ENCODE measurements at regions not wholly inside any gene's neighbourhood (a gene's known extent, or its start where the extent isn't known, plus 50 kb on each side); places are given as distances from the start of the nearest gene placed in this dataset.

DNA sequence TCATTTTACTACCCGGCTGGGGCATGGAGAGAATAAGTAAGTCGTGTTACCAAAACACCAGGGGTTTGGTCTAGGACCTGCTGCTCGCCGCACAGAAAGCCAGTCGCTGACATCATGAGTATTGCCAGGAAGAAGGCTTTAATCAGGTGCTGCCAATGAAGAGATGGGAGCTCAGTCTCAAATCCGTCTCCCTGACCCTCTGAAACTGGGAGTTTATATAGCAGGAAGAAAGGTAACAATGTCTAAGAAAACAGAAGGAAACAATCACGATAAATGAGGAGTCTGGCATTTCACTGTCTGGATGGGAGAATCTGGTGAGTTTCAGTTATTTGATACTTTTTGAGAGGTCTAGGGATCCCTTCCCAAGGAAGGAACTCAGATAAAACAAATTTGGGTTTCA is 437.9 kb upstream of the JARID2 start:
- DNase-seq: no peak

DNA sequence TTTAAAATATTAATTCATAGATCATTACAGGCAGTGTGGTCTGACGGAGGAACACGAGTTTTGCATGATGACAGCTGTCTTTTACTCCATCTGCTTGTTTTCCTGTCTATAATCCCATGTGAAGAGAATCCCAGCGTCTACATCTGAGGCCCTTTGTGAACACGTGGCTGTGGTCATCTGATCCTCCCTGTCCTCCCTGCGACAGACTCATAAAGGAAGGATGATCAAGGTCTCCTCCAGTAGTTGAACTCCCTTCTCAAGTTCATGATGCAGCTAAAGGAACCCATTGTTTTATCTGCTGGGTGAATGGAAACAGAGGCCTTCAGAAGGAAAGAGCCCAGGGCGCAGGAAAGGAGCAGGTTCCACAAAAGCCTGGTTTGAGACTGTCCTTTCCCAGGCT is 435.8 kb upstream of the JARID2 start:
- no peak for DNase-seq

DNA sequence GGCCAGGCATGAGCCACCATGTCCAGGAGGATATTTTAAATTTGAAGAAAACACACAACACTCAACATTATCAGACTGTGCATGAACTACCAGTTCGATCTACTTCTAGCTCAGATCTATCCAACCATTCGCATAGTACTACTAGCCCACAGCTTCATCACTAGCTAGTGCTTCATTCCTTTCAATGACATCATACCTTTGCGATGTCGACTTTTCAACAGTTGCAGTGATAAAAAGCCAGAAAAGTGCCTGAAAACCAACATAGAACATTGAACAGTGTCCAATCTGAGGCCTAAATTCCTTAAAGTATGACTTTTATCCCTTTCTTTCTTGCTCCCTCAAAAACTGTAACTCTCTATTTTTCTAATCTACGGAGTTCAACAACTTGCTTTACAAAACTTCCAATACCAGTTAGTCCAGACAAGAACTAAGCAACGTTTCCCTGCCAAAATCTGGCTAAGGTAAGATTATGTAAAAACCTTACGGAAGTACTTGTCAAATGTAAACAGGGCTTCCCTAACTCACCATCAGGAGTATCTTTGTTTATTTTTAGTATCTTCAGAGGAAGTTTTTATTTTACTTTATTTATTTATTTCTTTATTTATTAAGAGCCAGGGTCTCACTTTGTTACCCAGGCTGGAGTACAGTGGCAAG is 434.0 kb upstream of the JARID2 start:
- DNase-seq: no peak

DNA sequence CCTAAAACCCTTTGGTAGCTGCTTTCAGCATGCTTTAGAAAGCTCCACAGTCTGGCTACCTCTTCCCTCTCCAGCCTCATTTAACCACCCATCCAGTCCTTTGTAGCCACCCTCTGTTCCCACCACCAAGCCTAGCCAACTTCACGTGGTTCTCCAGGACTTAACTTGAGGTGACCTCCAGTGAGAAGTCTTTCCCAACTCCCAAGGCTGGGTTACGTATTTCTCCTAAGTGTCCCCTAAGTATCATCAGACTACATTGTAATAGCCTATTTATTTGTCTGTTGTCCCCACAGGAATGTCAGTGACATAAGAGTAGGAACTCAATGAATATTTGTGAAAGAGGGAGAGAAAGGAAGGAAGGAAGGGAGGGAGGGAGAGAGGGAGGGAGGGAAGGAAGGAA is 431.9 kb upstream of the JARID2 start:
- DNase-seq: no peak

DNA sequence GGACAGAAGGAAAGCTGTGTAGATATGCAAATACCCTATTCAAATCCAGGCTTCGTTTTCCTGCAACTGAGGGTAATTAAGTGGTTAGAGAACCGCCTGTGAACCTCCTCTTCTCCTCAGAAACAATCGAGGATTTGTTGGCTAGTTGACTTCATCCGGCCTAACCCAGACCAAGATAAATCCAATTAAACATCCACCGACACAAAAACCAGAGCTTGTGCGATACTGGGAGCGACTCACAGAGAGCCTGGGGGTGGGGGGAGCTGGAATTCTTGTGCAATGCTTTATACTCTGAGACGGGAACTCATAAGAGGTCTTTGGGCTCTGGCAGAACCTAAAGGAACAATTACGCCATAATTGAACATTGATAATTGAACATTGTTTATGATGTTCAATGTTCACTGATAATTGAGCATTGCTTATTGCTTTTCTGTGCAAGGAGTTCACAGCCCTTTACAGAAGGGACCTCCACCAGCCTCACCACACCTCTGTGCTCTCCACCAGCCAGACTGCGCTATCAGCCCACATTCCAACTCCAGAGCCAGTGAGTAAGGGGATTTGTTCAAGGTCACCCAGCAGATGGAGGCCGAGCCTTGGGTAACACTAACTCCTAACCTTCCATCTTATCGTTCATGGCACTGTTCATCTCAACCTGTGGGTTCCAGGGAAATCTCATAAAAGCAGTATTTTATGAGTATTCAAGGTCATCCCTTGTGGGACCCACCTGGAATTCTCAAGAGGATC is 429.6 kb upstream of the JARID2 start:
- DNase-seq: peak; percentile 35

DNA sequence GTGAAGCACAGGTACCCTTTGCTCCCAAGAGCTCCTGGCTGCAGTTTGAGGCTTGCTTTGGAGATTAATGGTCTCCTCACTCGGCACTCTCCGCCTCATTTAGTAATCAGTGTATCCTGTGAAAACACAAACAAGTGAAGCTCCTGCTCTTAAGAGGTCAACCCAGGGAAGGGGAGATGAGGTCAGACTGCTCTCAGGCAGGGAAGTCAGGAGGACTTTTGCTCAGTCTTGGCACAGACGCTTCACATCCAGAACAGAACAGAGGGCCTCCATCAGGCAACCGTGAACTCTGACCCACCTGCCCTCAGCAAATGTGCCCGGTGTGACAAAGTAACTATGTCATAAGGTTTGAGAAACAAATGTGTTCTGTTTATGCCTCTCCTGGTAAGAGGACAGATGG is 428.8 kb upstream of the JARID2 start:
- no peak for DNase-seq

DNA sequence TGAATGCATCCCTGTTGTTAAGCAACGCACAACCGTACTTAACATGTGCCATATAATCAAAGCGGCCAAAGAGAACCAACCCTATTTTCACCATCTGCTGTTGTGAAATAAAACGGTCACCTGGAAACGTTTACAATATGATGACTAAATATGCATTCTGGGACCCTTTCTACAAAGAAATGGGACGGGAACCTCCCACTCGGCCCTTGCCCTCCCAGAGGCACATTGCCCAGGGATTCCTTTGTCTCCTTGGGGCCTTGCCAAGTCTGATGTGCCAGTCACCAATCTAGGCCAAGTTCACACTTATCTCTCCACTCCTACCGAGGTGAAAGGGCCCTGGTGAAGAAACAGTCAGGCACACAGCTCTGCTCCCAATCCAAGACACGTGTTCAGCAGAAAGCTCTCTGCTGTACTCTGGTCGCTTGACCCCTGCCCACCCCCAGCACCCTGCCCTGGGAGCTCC is 427.4 kb upstream of the JARID2 start:
- no peak for DNase-seq

DNA sequence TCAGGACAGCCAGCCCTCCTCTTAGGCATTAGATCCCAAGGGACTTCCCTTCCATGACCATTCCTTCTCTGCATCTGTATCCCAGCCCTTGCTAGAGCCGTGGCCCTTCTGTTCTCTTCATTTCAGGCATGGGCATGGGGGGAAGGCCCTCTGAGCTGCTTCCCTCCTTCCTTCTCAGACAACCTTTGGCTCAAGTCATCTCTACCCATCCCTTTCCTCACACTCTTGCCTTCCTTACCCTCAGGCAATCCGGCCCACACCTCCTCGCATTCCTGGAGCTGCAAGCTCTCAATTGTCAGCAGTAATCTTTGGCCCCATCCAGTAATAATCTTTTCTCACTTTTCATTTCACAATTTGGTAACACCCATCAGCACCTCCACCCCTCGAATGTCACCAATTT is 426.9 kb upstream of the JARID2 start:
- DNase-seq: no peak

DNA sequence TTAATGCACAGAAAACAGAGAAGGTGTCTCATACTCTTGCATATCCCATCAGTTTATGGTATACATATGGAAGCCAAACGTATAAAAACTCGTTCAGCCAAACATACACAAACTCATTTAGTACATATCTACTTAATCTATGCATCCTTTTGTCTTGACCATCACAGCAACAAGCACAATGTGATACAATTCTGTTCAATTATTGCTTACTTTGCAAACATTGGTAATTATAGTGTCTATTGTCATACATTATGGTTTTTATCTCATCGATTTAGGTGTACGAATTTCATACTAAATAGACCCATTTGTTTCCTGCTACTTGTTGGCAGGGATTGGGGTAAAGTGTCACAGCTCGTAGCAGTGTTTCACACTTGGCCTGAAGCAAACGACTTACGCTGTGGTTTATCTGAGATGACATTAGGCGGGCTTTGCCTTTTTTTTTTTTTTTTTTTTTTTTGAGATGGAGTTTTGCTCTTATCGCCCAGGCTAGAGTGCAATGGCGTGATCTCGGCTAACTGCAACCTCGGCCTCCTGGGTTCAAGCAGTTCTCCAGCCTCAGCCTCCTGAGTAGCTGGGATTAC is 425.9 kb upstream of the JARID2 start:
- no peak for DNase-seq

DNA sequence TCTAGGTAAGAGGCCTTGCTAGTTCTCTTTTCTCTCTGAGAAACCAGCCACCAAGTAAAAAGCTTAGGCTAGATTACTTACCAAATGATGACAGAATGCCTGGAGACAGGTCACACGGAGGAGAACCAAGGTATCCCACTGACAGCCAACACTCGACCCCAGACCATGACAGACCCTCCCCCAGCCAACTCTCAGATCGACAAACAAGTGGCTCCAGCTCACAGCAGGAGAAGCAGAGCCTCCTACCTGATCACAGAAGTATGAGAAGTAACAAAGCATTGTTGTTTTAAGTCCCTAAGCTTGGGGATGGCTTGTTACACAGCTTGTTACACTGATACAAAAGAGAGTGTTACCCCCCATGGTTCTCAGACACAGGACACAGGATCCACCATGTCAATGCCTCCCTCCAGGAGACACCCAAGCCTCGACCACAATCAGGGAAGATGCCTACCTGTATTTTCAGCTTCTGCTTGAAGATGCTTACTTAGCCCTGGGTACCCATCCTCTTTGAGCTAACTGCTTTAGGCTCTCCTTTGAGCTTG is 423.8 kb upstream of the JARID2 start:
- DNase-seq: no peak

DNA sequence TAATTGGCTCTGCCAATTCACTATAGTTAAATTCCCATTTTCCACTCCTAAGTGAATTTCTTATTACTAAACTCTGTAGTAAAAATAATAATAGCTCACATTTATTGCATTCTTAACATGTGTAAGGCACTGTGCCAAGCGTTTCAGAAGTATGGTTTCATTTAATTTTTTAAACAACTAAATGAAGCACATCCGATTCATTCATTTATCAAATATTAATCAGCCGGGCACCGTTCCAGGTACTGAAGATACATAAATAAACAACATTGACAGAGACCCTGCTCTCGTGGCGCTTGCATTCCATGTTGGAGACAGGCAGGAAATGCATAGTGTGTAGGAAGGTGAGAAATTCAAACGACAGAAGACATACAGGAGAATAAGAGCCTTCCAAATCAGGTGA is 423.2 kb upstream of the JARID2 start:
- no peak for DNase-seq

DNA sequence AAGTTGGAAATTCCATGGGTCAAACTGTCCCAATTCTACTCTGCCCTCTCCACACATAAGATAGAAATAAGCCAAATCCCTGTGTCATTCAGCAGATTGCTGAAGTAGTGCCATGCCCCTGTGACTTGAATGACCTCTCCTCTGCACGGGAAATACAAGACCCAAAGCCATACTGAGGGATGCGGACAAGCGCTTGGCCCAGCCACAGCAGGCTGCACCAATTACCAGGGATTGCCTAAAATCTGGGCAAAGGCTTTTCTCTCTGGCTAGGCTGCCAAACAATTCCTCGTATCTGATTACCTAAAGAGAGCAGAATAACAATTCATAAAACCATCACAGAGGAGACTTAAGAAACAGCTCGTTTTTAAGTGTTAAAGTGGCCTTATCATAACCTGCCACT is 421.8 kb upstream of the JARID2 start:
- no peak for DNase-seq

DNA sequence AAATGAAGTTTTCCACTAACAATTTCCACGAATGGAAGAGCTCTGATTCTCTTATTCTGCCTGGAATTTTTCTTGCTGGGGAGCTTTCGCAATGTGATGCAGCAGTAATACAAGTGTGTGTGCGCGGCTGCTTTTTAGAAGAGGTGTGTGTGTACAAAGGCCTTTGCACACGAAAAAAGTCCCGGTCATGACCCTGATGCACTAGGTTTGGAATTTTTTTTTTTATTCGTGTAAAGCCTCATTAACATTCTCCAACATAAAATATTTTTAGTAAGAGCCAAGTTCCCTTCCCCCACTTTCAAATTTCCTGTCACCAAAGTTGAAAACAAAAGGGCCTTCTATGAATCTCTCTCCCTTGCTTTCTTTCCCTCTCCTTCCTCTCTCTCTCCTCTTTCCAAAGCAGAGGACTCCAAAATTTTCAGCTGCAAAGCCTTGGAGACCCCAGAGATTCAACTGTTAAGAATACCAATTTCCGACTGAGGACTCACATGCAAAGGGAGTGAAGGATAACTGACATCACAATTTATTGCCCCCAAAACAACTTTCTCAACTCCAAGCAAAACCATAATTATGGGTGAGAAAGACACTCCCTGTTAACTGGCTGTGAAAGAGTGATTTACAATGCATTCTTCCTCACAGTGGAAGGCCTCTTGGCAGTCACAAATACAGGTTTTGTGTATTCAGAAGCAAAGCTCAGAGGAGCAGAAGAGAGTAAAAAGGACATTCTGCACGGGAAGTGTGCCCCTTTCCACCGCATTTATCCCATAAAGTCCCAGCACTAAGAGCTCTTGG is 421.2 kb upstream of the JARID2 start:
- DNase-seq: no peak

DNA sequence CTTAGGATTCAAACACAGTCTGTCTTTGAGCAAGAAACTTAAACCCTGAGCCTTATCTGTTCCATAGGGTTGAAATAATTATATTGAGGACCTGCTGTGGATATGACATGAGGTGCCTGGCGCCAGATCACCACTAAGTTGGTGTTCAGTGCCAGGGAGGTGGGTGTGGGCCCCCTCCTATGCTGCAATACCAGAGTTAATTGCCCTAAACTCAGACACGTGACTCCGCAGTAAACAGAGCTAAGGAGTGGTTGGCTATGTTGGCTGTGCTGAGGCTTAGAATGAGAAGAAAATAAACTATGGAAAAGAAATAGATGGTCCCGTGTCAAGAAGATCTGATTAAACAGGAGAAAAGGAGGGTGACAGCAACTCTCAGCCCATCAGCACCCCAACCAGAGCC is 419.4 kb upstream of the JARID2 start:
- DNase-seq: no peak

DNA sequence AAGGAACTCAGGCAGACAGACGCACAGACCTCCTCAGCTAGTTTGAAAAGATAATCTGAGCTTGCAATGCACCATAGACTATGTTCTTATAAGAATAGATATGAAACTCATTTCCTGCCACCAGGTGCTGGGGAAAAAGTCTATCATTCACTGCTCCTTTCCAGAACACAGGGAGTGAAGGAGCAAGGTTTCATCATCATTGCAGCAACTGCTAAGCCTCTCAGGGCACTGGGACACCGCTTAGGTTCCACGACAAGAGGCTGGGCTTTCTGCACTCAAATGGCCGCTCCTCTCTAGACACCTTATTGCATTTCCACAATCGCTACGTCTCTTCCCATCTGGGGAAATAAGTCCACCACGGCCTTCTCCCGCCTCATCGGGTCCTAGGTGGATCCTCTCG is 418.5 kb upstream of the JARID2 start:
- DNase-seq: no peak

DNA sequence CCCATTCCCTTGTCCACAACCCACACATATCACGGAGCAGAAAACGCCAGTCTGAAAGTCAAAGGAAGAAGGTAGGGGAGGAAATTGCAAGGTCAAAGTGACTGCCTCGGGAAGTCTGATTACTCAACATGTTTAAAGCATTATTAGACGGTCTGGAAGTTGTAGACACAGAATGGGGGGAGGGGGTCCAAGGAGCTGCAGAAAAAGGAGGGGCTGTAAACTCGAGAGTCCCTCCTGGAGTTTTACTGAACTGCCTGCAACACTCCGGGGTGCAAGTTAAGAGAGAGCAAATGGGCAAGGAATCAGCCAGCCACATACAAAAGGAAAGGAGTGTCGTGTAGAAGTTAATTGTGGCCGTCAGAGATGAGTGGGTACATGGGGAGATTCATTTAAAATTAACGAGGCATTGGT is 417.7 kb upstream of the JARID2 start:
- DNase-seq: no peak

DNA sequence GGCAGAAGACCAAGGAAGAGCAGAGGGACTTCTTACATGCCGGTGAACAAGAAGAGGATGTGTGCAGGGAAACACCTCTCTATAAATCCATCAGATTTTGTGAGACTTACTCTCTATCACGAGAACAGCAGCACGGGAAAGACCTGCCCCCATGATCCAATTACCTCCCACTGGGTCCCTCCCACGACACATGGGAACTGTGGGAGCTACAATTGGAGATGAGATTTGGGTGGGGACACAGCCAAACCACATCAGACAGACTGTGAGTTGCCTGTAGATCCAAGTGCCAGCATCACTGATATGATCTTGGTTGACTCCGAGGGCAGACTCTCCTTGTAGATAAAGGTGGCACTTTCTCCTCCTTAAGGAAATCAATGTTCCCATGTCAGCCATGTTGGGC is 414.8 kb upstream of the JARID2 start:
- DNase-seq: no peak

DNA sequence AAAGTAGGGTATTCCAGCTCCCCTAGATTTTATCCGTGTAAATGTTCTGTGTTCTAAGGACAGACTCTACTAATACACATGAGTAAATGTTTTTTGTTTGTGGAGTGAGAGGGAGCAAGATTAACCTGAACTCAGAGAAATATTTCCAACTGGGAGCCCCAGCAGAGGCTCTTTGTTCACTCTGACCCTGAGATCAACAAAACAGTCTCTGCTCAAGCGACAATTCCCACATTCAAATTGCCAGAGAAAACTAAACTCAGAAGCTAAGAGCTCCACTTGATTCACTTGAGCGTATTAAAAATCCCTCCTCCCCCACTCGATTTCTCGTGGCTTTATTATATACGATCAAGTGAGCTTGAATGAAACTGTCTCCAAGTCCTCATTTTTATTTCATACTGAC is 413.9 kb upstream of the JARID2 start:
- DNase-seq: no peak

DNA sequence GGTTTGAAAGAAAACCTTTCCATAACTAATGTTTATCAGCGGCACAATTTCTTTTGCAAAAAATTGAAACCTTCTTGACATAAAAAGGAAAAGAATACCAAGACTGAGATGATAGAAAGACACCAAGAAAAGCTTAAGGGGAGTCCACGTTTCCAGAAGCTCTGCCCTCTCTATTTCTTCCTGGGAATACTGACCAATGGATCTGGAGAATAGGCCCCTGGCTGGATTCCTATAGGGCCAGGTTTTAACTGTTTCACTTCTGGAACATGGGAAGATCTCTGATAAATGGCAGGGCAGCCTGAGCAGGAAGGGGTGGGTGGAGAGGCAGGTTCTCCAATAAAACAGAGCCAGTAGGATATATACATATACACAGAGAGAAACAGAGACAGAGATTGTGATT is 413.4 kb upstream of the JARID2 start:
- DNase-seq: no peak

DNA sequence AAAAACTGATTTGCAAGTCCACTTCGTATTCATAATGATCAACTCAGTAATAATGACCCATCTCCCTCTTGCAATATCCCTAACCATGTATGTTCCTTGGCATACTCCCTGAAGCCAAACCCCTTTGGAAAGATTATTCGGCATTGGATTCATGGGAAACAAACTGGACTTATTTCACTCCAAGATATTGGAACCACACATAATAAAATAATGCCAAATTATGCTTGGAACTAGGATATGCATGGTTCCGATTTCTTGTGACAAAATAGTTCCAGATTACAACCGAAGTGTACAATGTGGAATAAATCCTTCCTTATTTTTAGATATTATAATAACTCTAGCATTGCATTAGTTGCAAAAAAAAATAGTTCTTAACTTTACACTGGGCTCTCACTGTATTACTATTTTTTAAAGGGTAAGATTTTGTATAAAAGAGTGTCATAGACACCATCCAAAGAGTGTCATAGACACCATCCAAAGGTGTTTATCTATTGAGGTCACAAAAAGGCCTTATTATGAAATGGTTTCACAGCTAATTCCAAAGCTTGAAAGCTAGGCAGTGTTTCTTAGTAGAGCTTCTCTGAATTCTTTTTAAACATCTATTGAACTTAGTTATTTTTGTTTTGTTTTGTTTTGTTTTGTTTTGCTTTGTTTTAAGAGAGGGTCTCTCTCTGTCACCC is 410.9 kb upstream of the JARID2 start:
- DNase-seq: no peak

DNA sequence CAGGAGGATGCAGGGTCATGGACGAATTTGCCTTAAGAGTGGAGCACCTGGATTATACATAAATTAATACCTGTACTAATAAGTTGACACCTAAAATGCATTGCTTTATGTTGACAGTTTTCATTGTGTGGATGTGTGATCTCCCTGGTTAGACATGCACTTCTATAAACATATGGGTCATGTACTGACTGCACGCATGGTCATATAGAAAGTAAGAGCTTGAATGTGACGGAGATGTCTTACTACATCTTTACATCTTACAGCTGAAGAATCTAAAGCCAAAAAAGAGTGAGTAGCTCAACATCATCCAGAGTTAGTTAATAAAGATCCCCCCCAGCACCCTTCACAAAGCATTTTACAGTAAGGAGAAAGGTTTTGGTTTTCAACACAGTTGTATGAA is 408.4 kb upstream of the JARID2 start:
- DNase-seq: no peak

DNA sequence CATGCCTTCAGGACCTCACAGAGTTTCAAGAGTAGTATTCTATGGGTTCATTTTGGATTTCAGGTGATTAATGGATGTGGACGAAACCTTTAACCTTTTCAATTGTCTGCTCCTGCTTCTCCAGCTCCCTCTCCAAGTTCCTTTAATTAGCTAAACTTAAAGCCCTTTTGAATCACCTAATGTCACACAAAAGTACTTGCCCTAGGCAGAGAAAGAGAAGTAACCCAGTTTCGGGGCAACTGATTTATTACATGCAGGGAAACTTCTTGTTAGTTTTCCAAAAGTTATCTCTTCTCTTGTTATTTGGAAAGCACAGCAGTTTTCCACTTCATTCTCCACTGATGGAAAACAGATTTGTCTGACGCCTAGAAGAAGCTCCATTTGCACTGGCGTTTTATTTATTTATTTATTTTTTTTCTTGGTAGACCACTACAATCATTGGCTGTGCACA is 407.7 kb upstream of the JARID2 start:
- no peak for DNase-seq

Measured in suppressor macrophage treated with lipopolysaccharide for 4 hours (primary cell).